ENCODE measurements at regions not wholly inside any gene's neighbourhood (a gene's known extent, or its start where the extent isn't known, plus 50 kb on each side); places are given as distances from the start of the nearest gene placed in this dataset.

DNA sequence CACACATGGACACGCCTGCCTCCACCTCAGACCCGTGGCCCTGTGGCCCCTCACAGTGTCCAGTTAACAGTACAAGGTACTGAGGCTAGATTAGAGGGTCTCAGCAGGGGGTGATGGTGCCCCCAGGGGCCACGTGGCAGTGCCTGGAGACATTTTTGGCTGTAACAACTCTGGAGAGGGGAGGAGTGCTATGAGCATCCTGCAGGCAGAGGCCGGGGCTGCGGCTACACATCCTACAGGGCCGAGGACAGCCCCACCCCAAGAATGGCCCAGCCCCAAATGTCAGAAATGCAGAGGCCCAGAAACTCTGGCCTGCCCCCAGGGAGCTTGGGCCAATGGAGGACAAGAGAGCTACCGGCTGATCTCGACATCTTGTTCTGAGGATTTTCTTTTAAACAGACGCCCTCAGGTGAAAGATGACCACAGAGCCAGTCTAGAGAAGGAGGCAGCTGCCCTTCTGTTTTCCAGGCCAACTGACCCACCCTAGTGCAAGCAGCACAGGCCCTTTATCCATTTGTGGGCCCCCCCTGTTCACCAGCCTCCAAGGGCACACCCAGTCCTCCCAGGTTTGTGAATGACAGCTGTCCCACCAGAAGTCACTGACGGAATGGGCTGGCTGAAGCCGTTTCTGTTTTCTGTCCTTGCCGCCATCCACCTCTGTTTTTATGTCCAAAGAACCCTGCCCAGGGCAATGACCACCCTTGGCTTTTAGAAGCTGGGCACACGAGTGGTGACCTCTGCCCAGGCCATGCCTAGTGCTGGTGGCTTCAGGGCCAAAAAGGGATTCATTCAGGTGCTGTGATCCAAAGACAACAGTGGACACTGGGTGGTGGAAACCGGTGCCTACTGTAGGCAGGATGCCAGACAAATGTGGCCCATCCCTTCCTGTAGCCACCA is 85.2 kb upstream of the LINC01488 start:
- Histone ChIP-seq H3K79me2 (ENCODE audit: control insufficient read depth in 1 of 2, insufficient read depth in 2 of 2, low read length in 2 of 2) (no peaks in the 10 kb centered on the region), H4K20me1 (replicated peaks in 1 of 2; ENCODE audit: control insufficient read depth in 1 of 2, insufficient read depth in 2 of 2, low read length in 2 of 2) (no peaks in the 10 kb centered on the region), H3K36me3 (ENCODE audit: control insufficient read depth in 2 of 4, insufficient read depth in 4 of 4, low read length in 3 of 4) (no peaks in the 10 kb centered on the region), H3K79me1 (ENCODE audit: low read depth, low read length) (no peaks in the 10 kb centered on the region), H4K5ac (ENCODE audit: insufficient read length, low read depth, low read length) (no peak overlapping the region), H2BK20ac (ENCODE audit: low read length) (no peak overlapping the region), H3K56ac (replicated peaks; ENCODE audit: insufficient read length, low read depth, low read length) (no peak overlapping the region), H2BK12ac (ENCODE audit: low read depth, low read length) (no peak overlapping the region), H3K23me2 (ENCODE audit: low read depth, low read length) (no peaks in the 10 kb centered on the region), H3K4me1 (replicated peaks in 1 of 4; ENCODE audit: control insufficient read depth in 3 of 4, insufficient read depth in 4 of 4, low read length in 3 of 4) (peaks cover 0 to 6% (median 2%) of the 10 kb centered on the region in 4 experiments; a peak in 2 of 7 replicates), H2BK15ac (ENCODE audit: low read length) (no peak overlapping the region), H3K27me3 (replicated peaks in 1 of 4; ENCODE audit: control insufficient read depth in 3 of 4, extremely low read depth in 1 of 4, insufficient read depth in 3 of 4, low read length in 3 of 4) (no peaks in the 10 kb centered on the region), H4K91ac (replicated peaks; ENCODE audit: insufficient read length, low read length) (no peak overlapping the region), H3K14ac (ENCODE audit: insufficient read length) (no peak overlapping the region), H3K4me3 (ENCODE audit: extremely low read depth in 1 of 4, insufficient read depth in 2 of 4, low read depth in 3 of 4, low read length in 4 of 4) (no peak overlapping the region), H2AFZ (ENCODE audit: low read length) (no peak overlapping the region), H3K18ac (ENCODE audit: extremely low read depth, low read length) (no peak overlapping the region), H2AK5ac (ENCODE audit: low read depth, low read length) (no peak overlapping the region), H3K4ac (replicated peaks; ENCODE audit: insufficient read length, low read depth, low read length) (no peak overlapping the region), H2BK5ac (ENCODE audit: low read depth, low read length) (no peak overlapping the region), H3K9me3 (ENCODE audit: insufficient read depth in 2 of 2, low read depth in 1 of 2, low read length in 1 of 2) (peaks cover 10 to 12% of the 10 kb centered on the region in 2 experiments), H2BK120ac (replicated peaks; ENCODE audit: low read depth, low read length) (no peak overlapping the region), H3K27ac (ENCODE audit: low read depth, low read length) (no peak overlapping the region), H3K23ac (ENCODE audit: insufficient read length) (no peak overlapping the region), H4K8ac (ENCODE audit: extremely low read depth, insufficient read depth, low read length) (no peak overlapping the region), H3K9ac (replicated peaks in 1 of 4; ENCODE audit: extremely low read depth in 1 of 4, low read depth in 3 of 4, low read length in 3 of 4) (no peak overlapping the region), H3K4me2 (ENCODE audit: insufficient read depth in 1 of 2, low read depth in 2 of 2, low read length in 2 of 2) (no peak overlapping the region)
- DNase-seq (ENCODE audit: low read depth in 1 of 2, low spot score in 2 of 2) (no peak), FAIRE-seq (no peak)
- 82% methylated on average over 13 of the region's 14 CpGs; no CpG with 5 or more reads in 1 of the 2 experiments for WGBS, 2 experiments (ENCODE audit: extremely low coverage in 1 of 2, insufficient coverage in 1 of 2, insufficient read length in 1 of 2, insufficient replicate concordance in 2 of 2, low coverage in 1 of 2, low lambda C conversion rate in 2 of 2, missing lambda C conversion rate in 1 of 2)
- CTCF ChIA-PET (ENCODE audit: partially characterized antibody), result interaction anchor here (0.7 to 1.8 kb wide), 4 partner anchors 13 to 305 kb away, joined by 3 to 6 read pairs (median 4); no protein-coding TSS in a partner anchor
- POLR2A ChIA-PET (ENCODE audit: partially characterized antibody), result no interaction called here
- TF ChIP-seq RXRA (IDR thresholded peaks at IDR 0.05; ENCODE audit: insufficient read depth, low read depth, low read length) (no peak), EZH2 (IDR thresholded peaks at IDR 0.05; ENCODE audit: low read depth, low read length, severe bottlenecking) (no peak), RFX5 (IDR thresholded peaks at IDR 0.05; ENCODE audit: borderline replicate concordance, low read depth, low read length) (no peak), HDAC6 (IDR thresholded peaks at IDR 0.05; ENCODE audit: low read depth, low read length) (no peak), SIX5 (IDR thresholded peaks at IDR 0.05; ENCODE audit: low read depth, low read length) (no peak), GABPA (IDR thresholded peaks at IDR 0.05; ENCODE audit: borderline replicate concordance, insufficient read depth, low read length) (no peak)
- TF ChIP-seq, protein P1, sequence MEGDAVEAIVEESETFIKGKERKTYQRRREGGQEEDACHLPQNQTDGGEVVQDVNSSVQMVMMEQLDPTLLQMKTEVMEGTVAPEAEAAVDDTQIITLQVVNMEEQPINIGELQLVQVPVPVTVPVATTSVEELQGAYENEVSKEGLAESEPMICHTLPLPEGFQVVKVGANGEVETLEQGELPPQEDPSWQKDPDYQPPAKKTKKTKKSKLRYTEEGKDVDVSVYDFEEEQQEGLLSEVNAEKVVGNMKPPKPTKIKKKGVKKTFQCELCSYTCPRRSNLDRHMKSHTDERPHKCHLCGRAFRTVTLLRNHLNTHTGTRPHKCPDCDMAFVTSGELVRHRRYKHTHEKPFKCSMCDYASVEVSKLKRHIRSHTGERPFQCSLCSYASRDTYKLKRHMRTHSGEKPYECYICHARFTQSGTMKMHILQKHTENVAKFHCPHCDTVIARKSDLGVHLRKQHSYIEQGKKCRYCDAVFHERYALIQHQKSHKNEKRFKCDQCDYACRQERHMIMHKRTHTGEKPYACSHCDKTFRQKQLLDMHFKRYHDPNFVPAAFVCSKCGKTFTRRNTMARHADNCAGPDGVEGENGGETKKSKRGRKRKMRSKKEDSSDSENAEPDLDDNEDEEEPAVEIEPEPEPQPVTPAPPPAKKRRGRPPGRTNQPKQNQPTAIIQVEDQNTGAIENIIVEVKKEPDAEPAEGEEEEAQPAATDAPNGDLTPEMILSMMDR (IDR thresholded peaks at IDR 0.05; ENCODE audit: control extremely low read depth in 1 of 3, insufficient read depth in 1 of 3, low read depth in 1 of 3, low read length in 3 of 3), result no peak
- TF ChIP-seq, protein P2, sequence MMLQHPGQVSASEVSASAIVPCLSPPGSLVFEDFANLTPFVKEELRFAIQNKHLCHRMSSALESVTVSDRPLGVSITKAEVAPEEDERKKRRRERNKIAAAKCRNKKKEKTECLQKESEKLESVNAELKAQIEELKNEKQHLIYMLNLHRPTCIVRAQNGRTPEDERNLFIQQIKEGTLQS (IDR thresholded peaks at IDR 0.05; ENCODE audit: insufficient read depth, low read depth, low read length), result no peak

Measured in H1 (cell line).